ENCODE measurements at regions not wholly inside any gene's neighbourhood (a gene's known extent, or its start where the extent isn't known, plus 50 kb on each side); places are given as distances from the start of the nearest gene placed in this dataset.

DNA sequence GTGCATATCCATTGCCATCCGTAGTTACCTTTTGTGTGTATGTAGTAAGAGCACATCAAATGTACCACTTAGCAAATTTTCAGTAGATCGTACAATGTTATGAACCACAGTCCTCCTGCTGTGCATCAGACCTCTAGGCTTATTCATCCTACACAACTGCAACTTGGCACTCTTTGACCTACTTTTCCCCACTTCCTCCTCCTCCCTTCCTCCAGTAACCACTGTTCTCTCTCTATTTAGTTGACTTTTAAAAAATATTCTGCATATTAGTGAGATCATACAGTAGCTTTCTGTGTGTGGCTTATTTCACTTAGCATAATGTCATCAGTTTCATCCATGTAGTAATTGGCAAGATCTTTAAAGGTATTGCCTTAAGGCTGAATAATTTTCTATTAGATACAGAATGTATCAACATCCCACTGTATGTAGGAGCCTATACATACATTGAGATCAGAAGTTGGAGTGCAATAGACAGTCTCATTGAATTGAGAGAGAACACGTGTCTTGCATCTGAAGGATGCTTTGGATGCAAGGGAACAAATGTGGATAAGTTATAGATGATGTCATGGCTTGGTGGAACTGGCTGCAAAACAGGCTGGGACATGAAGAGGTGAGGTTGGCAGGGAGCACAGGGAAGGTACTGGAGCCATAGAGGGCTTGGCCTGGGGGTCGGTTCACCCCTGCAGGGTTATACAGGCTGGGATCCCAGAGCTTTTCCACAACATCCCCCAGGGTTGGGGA is 83.0 kb upstream of the FAM180A start:
- DNase-seq (ENCODE audit: low read depth): no peak
- TF ChIP-seq CTCF (IDR thresholded peaks at IDR 0.05; ENCODE audit: low read depth, low read length, missing control alignments): no peak
- no peak overlapping the region for H3K4me3 ChIP-seq (ENCODE audit: low read depth, low read length)

DNA sequence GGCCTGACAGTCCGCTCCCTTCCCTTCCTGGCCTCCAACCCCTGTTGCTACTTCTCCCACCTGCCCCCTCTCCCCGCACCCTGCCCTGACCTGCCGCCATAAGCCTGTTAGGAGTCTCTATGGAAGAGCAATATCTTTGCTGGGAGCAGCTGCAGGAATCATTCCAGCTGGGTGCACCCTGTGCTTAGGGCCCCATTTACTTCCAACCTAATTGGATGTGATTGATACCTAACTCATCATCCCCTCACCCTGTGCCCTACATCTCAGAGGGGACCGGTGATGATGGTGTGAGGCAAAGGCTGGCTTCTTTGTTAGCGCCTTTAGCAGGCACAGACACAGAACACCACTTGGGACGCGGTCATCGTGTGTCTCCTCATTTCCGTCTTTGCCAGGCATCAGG is 80.0 kb upstream of the FAM180A start:
- TF ChIP-seq CTCF (IDR thresholded peaks at IDR 0.05; ENCODE audit: low read depth, low read length, missing control alignments): no peak
- no peak for DNase-seq (ENCODE audit: low read depth)
- no peak overlapping the region for H3K4me3 ChIP-seq (ENCODE audit: low read depth, low read length)

GRCh38 chr7:135827391-135827790 is 78.8 kb upstream of the FAM180A start:
- TF ChIP-seq CTCF (IDR thresholded peaks at IDR 0.05; ENCODE audit: low read depth, low read length, missing control alignments): no peak
- no peak for DNase-seq (ENCODE audit: low read depth)
- H3K4me3 ChIP-seq (ENCODE audit: low read depth, low read length): no peak overlapping the region

GRCh38 chr7:135825406-135825805 is 76.8 kb upstream of the FAM180A start:
- no peak overlapping the region for H3K4me3 ChIP-seq (ENCODE audit: low read depth, low read length)
- DNase-seq (ENCODE audit: low read depth): no peak
- TF ChIP-seq CTCF (IDR thresholded peaks at IDR 0.05; ENCODE audit: low read depth, low read length, missing control alignments): no peak

DNA sequence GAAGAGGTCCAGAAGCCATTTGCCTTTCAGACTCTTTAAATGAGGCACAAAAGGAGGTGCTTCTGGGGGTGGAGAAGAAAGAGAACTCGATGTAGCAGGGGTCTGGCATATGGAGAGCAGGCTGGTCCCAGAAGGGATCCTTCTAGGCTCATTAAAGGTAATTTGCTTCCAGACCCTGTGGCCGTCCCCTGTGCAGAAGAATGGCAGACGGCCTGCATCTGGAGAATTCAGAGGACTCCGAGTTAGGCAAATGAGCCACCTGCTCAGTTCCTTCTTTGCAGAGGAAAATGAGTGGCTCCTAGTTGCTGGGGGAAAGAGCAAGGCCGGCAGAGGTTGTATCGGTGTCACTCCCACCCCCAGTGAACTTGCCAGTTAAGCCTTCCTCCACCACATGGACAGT is 73.8 kb upstream of the FAM180A start:
- no peak for DNase-seq (ENCODE audit: low read depth)
- no peak overlapping the region for H3K4me3 ChIP-seq (ENCODE audit: low read depth, low read length)
- TF ChIP-seq CTCF (IDR thresholded peaks at IDR 0.05; ENCODE audit: low read depth, low read length, missing control alignments): no peak

- no peak overlapping the region for H3K4me3 ChIP-seq (ENCODE audit: low read depth, low read length)
- no peak for DNase-seq (ENCODE audit: low read depth)
- no peak for TF ChIP-seq CTCF (IDR thresholded peaks at IDR 0.05; ENCODE audit: low read depth, low read length, missing control alignments)
These were observed 69.0 kb upstream of the FAM180A start for GRCh38 chr7:135817583-135817982.

- DNase-seq (ENCODE audit: low read depth): no peak
- H3K4me3 ChIP-seq (ENCODE audit: low read depth, low read length): no peak overlapping the region
- TF ChIP-seq CTCF (IDR thresholded peaks at IDR 0.05; ENCODE audit: low read depth, low read length, missing control alignments): no peak
These were observed 66.4 kb upstream of the FAM180A start for GRCh38 chr7:135815033-135815432.

Measured in GM12864 (cell line).